GM19239 (cell line): ENCODE measurements at regions not wholly inside any gene's neighbourhood (a gene's known extent, or its start where the extent isn't known, plus 50 kb on each side); places are given as distances from the start of the nearest gene placed in this dataset.
A peak's percentile ranks its signal among the peaks of the same experiment; 100 is the strongest.
"Not testable (repeated sequence)": the region's sequence is repeated elsewhere in the genome, so short reads cannot be mapped to it uniquely, and the experiment has no call there.

Experiments
- DNase-seq: peaks from one replicate; pipeline ENCODE4 v3.0.0; 2011; ENCODE audit warnings: low spot score; ENCODE audit not compliant: insufficient read length
- FAIRE-seq: peaks from 2 replicates; lab custom pipeline; 2011; peaks lifted over from hg19 to GRCh38; lab: Jason Lieb, UNC

DNA sequence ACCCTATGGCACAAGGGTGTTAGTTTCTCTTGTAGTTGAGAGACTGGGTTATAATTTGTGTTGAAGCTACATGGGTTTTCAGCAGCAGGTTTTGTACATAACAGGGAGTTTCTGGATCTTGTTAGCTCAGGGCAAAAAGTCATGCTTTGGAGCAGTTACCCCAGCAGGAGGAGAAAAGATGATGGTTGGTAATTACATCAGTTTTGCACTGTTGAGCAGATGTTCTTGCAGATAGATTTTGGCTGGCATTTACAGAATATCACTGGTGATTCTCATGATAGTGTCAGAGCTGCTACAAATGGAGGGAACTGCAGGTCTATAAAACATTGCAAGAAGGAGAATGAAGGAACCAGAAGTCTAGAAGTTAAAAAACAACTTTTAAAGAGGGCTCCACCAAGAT is 215.2 kb upstream of the ATP5MC3 start:
- FAIRE-seq (no peak), DNase-seq (no peak)

DNA sequence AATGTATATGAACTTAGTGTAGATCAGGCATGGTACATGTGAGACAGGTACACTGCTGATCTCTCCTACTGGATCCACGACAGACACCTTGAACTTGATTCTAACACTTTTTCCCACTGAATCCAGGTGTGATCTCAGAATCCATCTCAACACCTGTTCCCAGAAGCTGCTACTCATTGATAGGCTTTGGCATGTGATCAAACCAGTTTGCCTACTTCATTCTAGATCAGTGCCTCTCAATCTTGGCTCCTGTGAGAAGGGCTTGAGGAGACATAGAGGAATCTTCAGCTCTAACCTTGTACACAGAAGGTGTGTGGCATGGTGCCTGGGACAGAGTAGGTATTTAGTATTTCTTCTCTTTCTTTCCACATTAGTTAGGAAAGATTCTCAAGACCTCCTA is 212.3 kb upstream of the ATP5MC3 start:
- no peak for FAIRE-seq
- no peak for DNase-seq

DNA sequence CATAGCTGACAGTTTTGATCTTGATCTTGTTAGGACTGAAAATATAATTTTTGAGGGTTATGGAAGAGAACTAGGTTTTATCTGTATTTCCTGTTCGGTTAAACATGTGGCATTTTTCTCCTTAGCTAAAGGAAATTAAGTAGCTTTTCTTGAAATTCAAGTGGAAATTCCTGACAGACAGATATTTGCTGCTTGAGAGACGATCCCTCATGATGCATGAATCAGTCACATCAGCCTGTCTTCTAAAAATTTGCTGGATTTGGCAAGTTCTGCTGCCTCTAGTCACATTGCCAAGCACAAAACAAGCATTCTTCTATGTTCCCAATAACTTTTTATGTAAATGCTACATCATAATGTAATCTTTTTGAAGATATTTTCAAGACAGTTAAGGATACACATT is 201.8 kb upstream of the ATP5MC3 start:
- DNase-seq = no peak
- FAIRE-seq = no peak

DNA sequence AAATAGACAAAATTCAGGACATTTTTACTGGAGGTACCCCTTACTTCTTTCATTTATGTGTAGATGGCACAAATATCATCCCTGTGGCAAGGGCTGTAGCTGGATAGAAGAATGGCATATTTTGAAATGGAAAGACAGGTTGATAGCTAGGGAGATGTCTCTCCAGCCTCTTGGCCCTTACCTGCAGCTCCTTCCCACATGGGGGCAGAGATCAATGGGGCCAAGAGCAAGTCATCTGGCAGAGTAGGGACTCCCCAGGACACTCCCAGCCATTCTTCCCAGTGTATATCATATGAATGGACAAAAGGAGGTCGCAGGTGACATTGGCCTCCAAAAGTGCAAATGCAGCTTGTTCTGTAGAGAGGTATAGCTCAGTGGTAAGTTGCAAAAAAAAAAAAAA is 192.2 kb upstream of the ATP5MC3 start:
- FAIRE-seq = no peak
- no peak for DNase-seq

DNA sequence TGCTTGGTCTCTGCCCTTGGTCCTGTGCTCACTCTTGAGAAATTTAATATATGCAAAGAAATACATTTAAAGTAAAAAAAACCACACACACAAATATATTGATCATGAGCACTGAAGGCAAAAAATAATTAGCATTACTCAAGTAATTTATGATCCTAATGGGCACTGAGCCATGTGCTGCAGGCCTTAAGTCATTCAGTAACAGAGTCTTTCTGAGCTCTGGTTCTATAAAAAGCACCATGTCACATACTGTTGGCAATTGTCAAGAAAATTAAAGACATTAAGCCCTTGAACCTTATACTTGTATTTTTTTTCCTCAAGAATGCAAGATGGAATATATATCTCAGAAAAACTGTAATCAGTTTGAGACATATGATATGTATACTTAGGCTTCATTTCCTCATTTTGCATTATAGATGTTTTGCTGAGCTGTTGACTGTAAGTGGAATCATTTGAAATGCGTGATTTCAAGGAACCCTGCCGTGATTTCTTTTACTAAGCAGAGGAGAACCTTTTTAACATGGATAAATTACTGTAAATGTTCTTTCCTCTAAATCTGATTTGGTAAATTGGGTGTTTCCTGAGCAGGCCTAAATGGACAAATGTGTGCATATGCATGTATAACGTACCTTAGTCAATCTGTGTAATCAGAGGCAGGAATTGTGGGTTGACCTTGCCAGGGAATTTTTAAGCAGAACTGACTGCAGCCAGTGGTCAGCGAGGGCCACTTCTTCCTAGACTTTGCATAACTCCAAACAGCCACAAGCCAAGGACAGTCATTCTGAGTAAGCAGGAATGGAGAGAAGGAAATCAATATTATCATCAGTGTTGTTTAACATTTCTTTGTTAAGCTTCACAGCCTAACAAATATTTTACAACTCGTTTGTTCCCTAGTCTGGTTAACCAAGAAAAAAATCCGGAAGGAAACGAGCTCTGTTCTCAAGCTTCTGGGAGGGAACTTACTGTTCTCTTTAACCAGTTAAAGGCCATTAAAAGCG is 191.5 kb upstream of the ATP5MC3 start:
- FAIRE-seq (no peak), DNase-seq (no peak)

DNA sequence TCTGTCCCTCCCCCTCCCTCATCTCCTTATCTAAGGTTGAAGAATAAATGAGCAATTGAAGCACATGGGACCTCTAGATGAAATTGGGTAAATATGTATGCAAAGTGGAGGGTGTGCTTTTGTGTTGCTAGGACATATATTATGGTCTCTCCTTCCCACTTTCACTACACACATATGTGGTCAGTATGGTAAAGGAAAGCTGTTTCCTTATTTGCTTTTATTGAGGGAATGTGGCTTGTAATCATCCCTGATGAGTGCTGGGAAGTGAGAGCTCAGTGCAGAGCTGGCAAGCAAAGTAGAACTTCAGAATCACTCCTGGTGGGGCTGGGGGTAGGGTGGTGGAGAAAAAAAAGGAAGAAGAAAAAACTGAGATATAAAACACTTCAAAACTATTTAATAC is 189.9 kb upstream of the ATP5MC3 start:
- FAIRE-seq (no peak), DNase-seq (no peak)

DNA sequence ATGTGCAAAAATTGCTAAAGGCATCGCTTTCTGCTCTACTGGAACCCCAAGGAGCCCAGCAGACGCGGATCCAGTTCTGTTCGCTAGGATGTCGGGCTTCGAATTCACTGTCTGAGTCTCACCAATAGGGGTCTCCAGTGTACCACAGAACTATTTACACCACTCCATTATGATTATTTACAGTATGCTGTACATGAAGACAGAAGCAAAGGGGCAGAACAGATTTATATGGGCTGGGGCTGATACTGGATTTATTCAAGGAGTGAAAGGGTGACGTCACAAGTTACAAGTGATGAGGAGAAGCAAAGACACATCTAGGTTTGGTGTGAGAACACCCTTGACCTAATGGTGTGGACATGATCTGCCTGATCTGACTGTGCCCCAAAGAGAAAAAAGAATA is 185.3 kb upstream of the ATP5MC3 start:
- DNase-seq = peak; percentile 15
- FAIRE-seq = peak; percentile 89

DNA sequence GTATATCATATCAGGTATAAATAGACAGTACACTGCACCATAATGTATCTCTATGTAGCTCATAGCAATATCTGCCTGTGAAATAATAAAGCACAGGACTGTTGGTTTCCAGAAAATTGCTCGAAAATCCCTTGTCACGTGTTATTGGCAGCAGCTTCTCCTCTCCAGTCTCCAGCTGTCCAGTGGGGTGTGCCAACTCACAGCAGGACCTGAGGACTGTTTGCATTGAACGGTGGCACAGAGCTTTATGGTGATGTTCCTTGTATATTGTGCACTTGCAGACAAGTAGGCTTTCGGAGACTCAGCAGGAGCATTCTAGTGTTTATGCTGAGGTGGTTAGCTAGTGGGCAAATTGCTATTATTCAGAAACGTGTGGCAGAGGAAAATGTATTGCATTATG is 182.2 kb upstream of the ATP5MC3 start:
- FAIRE-seq (no peak), DNase-seq (no peak)

DNA sequence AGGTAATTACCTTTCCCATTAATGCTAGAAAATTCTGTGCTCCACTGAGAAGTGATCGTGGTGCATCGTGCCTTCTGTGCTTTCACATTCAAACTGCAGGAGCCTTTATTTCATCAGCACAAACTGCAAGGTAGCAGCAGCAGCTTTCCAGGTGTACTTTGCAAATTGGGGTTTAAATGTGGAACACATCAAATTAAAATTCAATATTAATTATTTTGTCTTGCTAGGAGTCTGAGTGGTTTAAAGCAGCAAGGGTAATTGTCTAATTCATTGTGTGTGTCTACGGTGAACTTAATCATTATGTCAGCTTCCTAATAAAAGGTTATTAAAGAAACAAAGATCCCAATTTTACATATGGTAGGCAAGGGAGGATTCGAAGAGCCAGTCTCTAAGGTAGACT is 180.8 kb upstream of the ATP5MC3 start:
- FAIRE-seq = no peak
- DNase-seq = no peak

DNA sequence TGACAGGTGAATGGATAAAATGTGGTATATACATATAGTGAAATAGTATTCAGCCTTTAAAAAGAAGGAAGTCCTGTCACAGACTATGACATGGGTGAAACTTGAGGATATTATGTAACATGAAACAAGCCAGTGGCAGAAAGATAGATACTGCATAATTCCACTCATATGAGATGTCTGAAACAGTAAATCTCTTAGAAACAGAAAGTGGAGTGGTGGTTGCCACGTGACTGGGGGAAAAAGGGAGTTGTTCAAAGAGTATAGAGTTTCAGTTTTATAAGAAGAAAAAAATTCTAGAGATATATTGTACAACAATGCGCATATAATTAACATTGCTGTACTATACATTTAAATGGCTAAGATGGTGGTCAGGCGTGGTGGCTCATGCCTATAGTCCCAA is 178.2 kb upstream of the ATP5MC3 start:
- DNase-seq = no peak
- FAIRE-seq = no peak

DNA sequence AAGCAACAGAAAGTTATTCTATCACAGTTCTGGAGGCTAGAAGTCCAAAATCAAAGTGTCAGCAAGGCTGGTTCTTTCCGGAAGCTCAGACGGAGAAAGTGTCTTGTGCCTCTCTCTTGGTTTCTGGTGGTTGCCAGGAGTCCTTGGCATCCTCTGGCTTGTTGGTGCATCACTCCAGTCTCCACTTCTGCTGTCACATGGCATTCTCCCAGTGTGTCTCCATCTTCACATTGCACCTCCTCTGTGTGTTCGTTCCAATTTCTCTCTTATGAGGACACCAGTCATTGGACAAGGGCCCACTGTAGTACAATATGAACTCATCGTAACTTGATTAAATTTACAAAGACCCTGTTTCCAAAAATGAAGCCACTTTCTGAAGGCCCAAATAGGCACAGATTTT is 175.4 kb upstream of the ATP5MC3 start:
- FAIRE-seq (no peak), DNase-seq (no peak)

DNA sequence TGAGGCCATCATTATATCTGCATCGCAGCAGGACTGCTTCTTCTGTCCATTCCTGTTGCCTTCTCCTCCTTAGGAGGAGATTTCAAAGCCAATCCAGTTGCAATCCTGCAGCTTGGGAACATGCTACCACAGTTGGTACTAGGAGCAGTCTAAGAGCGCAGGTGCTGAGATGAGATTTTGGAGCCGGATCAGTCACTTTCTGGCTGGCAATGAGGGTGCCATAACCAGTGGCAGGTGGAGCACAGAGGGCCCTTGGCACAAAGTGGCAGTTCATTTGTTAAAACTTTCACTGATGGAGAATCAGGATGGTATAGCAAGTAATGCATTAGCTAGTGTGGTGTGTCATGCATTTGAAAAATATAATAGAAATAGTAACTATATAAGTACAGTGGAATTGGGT is 173.7 kb upstream of the ATP5MC3 start:
- no peak for DNase-seq
- FAIRE-seq = no peak

DNA sequence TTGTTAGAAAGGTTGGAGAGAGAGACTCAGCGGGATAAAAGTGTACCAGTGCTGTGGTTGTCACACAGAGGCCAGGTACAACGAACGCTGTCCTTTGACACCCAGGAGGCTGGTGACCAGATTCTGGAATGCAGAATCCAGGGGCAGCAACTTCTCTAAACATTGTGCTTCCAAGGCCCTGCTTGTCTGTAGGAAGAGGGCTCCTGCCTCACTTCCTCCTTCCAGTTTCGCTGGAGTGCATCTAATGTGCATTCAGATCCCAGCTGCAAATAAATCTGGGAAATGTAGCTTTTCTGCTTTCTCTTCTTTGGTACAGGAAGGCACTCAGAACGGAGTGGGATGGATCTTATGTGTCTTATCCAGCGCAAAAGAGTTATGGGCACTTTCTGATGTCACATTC is 171.8 kb upstream of the ATP5MC3 start:
- FAIRE-seq (no peak), DNase-seq (no peak)

DNA sequence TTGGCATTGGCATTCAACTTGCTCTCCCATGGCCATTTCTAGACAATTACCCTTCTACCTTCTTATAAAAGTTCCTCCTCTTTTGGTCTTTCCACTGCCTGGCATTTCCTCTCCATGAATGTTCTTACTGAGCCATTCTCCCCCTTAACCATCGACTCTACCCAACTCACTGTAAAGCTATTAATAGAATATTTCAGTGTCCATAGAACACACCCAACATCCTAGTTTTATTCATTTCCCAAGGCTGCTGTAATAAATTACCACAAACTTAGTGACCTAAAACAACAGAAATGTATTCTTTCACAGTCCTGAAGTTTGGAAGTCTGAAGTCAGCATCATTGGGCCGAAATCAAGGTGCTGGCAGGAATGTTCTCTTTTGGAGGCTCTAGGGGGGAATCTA is 170.0 kb upstream of the ATP5MC3 start:
- DNase-seq (no peak), FAIRE-seq (no peak)

DNA sequence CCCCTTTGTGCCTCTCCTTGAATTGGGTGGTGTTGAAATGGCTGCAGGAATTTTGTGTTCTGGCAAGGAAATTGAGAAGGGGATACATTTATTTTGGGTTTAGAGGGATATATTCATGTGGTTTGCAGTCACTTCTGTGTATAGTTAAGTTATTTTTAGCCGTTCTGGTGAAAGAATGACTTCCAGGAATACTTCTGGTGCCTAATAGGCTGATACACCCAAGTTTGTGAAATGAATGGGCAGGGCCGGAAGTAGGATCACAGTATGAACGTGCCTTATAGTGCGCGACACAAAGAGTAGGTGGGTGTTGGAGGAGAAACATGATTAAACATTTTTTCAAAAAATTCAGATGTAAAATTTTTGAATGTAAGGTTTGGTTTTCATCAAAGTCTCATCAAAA is 168.6 kb upstream of the ATP5MC3 start:
- FAIRE-seq (no peak), DNase-seq (no peak)

DNA sequence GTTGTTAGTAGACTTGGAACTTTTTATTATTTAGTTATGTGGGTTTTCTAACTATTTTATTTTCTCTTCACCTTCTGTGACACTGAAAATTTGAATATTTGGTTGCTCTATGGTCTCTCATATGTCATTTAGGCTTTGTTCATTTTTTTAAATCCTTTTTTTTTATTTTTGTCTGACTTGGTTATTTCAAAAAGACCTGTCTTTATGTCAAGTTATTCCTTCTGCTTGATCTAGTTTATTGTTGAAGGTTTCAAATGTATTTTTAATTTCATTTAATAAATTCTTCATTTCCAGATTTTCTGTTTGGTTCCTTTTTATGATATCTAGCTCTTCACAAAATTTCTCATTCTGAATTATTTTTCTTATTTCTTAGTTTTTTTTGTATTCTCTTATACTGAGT is 160.6 kb upstream of the ATP5MC3 start:
- FAIRE-seq = no peak

DNA sequence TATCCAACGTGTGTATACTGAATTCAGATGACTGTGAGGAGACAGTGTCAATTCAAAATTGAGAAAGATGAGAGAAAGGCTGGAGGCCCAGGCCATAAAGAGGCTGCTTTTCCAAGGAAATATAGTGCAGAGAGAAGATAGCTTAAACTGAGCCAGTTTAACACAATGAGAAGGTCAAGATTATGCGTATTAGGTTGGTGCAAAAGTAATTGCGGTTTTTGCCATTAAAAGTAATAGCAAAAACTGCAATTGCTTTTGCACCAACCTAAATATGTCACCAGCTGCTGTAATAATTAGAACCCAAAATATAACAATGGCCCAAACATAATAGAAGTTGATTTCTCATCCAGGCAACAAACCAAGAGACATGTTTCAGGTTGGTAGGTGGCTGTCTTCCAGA is 148.7 kb upstream of the ATP5MC3 start:
- FAIRE-seq (no peak), DNase-seq (no peak)

More for the DNA sequence above, 160.6 kb upstream of the ATP5MC3 start:
- no peak for DNase-seq

DNA sequence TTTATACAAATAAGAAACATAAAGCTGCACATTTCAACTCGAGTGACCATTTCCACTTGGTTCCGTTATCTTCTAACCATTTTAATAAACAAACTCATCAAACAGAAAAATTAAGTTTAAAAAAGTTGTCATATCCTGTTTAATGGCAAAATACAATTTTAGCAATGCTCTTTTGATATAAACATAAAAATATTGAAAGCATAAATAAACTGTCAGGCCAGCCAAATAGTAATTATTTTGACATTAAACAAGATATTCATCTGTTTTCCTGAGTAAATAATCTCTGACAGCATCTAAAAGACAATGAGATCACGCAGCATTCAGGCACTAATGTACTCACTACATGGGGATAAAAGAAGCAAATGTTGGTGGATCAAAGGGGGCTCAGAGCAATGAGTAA is 145.3 kb upstream of the ATP5MC3 start:
- DNase-seq = no peak
- FAIRE-seq = no peak

DNA sequence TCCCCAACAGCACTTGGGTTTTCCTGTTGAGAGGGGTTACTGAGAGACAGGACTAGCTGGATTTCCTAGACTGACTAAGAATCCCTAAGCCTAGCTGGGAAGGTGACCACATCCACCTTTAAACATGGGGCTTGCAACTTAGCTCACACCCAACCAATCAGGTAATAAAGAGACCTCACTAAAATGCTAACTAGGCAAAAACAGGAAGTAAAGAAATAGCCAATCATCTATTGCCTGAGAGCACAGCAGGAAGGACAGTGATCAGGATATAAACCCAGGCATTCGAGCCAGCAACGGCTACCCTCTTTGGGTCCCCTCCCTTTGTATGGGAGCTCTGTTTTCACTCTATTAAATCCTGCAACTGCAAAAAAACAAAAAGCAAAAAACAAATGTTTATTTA is 144.7 kb upstream of the ATP5MC3 start:
- not testable (repeated sequence) for DNase-seq, FAIRE-seq

DNA sequence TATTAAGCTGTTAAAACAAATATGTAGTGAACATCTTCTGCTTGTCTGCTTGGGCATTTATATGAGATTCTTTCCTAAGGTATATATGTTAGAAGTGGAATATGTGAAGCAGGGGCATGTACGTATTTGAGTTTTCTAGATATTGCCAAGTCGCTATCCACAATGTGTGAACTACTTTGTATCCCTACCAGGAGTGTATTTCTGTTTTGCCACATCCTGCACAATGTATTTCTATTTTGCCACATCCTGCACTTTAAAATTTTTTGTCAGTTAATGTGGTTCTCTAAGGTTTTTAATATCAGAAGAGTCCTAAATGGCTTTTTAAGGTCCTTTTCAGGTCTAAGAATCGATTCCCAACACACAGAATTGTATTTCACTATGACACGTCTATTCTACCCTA is 141.7 kb upstream of the ATP5MC3 start:
- no peak for DNase-seq
- FAIRE-seq = no peak

DNA sequence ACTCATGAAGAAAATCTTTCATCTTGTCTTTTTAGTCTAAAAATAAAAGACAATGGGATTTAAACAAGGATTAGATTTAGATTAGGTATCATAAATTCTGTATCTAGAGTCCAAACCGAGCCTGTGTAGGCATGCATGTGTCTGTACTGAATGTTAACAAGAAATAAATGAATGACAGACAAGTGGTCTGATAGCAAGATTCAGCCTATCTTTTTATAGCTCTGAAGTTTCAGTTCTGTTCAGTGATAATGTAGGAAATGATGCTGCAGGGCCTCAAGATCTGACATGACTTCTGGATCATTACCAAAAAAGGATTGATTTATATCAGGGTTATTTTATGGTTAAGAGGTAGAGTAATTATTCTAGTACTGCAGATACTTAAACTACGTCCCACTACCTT is 137.0 kb upstream of the ATP5MC3 start:
- FAIRE-seq = no peak

DNA sequence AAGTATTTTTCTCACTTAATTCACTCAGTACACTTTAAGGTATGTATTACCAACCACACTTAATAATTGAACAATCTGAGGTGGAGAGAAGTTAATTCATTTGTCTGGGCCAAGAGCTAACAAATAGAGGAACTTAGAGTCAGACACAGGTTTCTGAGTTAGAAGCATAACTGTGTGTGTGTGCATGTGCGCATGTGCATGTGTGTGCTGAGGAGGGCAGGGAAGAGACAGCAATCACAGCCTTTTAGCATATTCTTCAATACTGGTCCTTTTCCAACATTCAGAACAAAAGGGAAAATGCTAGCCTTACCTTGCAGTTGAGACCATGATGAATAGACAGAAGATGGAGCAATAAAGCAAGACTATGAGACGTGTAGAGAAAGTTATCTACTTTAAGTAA is 136.2 kb upstream of the ATP5MC3 start:
- no peak for DNase-seq
- FAIRE-seq = no peak

More for the DNA sequence above, 137.0 kb upstream of the ATP5MC3 start:
- DNase-seq = no peak
